ENCODE measurements at regions not wholly inside any gene's neighbourhood (a gene's known extent, or its start where the extent isn't known, plus 50 kb on each side); places are given as distances from the start of the nearest gene placed in this dataset.

GRCh38 chr6:86215323-86215722 lies 572.6 kb upstream of the SYNCRIP start:
- TF ChIP-seq CTCF (IDR thresholded peaks at IDR 0.05; ENCODE audit: insufficient read depth, low read length): no peak
- no peak for TF ChIP-seq POLR2AphosphoS5 (IDR thresholded peaks at IDR 0.05; ENCODE audit: low read depth)
- TF ChIP-seq REST (IDR thresholded peaks at IDR 0.05; ENCODE audit: insufficient replicate concordance, low read depth): no peak
